GM12865 (cell line): ENCODE measurements at regions not wholly inside any gene's neighbourhood (a gene's known extent, or its start where the extent isn't known, plus 50 kb on each side); places are given as distances from the start of the nearest gene placed in this dataset.

Experiments
- DNase-seq: peaks from one replicate; pipeline ENCODE4 v3.0.0; 2010; ENCODE audit warnings: low read depth
- H3K4me3 ChIP-seq: 2 replicates; pipeline ENCODE4 v1.5.1; 2011; ENCODE audit warnings: mild to moderate bottlenecking, low read depth, low read length, control low read depth
- TF ChIP-seq, protein P1 (sequence below): IDR thresholded peaks from 2 replicates; pipeline ENCODE4 v1.5.1; 2011; ENCODE audit warnings: low read length, control low read depth, low read depth, inconsistent platforms; ENCODE audit not compliant: insufficient read depth; ENCODE audit errors: missing control alignments

DNA sequence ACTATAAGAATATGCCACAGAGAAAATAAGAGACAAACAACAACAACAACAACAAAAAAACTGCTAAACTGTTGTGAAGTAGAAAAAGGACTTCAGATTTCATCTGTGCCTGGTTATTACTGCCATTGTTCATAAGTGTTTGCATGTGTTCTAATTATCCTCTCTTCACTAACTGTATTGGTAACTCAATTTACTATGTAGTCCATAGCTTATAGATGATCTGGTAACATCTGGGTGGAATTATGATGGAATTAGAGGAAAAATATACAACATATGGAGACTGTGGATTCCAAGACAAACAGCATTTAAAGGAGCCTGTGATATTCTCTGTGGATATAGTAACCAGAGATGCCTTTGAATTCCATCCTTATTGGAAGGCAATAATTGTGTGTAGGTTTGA lies 1891.5 kb upstream of the PIK3C3 start:
- no peak for DNase-seq
- no peak overlapping the region for H3K4me3 ChIP-seq
- TF ChIP-seq, protein P1, sequence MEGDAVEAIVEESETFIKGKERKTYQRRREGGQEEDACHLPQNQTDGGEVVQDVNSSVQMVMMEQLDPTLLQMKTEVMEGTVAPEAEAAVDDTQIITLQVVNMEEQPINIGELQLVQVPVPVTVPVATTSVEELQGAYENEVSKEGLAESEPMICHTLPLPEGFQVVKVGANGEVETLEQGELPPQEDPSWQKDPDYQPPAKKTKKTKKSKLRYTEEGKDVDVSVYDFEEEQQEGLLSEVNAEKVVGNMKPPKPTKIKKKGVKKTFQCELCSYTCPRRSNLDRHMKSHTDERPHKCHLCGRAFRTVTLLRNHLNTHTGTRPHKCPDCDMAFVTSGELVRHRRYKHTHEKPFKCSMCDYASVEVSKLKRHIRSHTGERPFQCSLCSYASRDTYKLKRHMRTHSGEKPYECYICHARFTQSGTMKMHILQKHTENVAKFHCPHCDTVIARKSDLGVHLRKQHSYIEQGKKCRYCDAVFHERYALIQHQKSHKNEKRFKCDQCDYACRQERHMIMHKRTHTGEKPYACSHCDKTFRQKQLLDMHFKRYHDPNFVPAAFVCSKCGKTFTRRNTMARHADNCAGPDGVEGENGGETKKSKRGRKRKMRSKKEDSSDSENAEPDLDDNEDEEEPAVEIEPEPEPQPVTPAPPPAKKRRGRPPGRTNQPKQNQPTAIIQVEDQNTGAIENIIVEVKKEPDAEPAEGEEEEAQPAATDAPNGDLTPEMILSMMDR = no peak

DNA sequence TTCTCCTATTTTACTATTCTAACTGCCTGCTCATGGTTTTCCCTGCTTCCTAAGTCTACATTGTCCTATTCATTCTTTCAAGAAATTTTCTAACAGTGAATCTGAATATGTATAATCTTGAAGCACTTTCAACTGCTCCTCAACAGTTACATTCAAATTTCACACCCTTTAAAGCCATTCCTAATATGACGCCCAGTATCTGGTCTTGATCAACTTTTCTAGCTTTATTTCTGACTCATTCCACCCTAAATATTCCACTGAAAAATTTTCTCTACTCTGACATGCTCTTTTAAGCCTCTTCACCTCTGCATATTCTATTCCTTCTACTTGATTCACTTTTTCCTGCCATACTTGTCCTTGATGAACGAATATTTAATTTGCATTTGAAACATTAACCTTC lies 1893.9 kb upstream of the PIK3C3 start:
- TF ChIP-seq, protein P1 = no peak
- no peak overlapping the region for H3K4me3 ChIP-seq
- no peak for DNase-seq

DNA sequence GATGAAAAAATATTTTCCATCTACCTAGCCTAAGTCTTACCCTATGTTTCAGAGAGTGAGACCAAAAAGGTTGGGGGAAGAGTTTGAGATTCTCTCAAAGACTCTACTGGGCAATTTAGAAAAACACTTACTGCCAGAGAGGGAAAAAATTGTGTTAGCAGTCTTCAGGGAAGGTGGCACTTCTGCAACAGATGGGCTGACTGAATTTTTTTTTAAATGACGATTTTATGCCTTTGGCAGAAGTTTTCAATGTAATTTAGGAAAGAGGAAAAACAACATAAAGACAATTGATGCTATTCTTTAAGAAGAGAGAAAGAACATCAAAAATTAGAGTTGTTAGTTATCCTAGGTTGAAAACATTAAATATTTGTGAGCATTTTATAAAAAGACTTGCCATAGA lies 1894.5 kb upstream of the PIK3C3 start:
- TF ChIP-seq, protein P1 = no peak
- DNase-seq = no peak
- H3K4me3 ChIP-seq = no peak overlapping the region

DNA sequence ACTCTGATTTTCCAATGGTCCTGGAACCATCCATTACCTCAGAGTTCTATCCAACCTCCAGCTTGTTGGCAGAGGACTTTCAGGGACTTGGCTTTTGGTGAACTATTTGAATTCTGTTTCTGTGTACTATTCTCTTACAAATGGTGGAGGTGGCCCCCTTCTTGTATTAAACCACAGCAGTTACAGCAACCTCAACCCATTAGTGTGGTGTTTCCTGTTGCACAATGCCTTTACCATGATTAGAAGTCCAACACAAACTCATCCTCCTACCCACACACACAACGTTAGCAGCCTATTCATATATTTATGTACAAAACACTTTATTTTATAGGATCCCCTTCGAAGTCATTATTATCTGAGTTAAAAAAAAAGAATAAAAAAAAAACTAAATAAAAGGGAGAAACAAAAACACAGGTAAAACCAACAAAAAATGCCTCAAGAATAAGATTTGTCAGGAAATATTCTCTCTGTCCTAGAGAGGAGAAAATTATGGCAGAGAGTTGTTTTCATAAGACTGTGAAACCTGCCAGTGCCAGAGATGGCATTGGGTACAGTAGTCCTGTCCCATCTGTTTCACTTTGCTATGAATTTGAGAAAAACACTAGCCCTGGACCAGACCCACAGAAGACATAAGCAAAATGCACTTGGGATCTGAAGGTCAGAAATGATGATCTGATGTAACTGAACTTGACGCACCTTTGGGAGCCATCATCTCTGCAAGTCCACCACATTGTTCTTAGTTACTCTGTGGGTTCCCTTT lies 1896.0 kb upstream of the PIK3C3 start:
- no peak overlapping the region for H3K4me3 ChIP-seq
- DNase-seq = no peak
- TF ChIP-seq, protein P1 = no peak

DNA sequence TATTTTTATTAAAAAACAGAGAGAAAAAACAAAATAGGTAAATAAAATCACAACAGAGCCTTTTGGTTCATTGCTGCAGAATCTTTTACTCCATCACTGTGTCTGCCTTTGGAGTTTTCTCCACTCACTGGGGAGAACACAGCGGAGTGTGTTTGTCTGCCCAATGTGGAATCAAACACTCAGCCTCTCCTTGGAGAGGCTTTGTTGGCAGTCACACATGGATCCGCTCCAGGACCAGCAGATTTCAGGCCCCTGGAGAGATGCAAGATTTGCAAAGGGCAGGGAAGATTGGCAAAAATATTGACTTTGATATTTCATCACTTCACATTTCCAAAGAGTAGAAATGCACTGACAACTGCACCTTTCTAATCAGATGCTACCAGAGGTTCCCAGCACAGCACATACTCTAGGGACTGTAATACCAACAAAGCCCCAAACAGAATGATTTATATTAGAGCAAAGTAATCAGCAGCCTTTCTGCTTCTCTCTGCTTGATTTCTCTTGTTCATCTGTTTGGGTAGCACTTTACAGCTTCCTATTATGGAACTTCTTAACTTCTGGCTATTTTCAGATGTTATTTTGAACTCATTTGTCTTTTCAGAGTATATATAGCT lies 1898.8 kb upstream of the PIK3C3 start:
- H3K4me3 ChIP-seq = no peak overlapping the region
- TF ChIP-seq, protein P1 = no peak
- DNase-seq = no peak

DNA sequence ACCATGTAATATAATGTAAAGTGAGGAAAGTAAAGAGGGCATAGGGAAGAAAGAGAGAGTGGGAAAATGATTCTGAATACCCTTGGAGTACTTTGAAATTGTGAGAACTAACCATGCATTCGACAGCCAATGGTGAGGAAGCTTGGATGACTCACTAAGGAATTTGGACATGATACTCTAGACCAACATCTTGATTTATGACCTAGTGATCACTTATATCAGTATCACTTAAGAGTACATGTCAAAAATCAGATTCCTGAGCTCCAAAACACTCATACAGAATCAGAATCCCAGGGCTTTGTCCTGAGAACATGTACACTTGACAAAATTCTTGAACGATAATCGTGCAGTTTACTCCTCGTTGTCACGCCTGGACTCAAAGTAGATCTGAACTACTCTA lies 1899.8 kb upstream of the PIK3C3 start:
- no peak for DNase-seq
- TF ChIP-seq, protein P1 = no peak
- H3K4me3 ChIP-seq = no peak overlapping the region

DNA sequence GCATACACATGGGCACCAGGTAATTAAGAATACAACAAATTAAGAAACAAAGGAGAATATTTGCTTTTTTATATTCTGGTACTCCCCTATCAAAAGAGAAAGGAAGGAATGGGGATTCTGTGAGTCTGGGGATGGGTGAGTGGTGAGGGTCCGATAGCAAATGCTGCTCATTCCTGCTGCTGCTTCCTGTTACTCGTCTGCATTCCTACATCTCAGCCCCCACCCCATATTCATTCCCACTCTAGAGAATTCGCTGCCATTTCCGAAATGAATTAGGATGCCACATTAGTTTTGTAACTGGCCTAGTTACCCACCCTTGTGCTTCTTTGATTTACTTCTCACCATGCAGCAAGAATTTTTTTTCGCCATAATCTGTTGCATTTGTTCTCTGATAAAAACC lies 1905.3 kb upstream of the PIK3C3 start:
- TF ChIP-seq, protein P1 = no peak
- H3K4me3 ChIP-seq = no peak overlapping the region
- DNase-seq = no peak
